ENCODE measurements at regions not wholly inside any gene's neighbourhood (a gene's known extent, or its start where the extent isn't known, plus 50 kb on each side); places are given as distances from the start of the nearest gene placed in this dataset.

DNA sequence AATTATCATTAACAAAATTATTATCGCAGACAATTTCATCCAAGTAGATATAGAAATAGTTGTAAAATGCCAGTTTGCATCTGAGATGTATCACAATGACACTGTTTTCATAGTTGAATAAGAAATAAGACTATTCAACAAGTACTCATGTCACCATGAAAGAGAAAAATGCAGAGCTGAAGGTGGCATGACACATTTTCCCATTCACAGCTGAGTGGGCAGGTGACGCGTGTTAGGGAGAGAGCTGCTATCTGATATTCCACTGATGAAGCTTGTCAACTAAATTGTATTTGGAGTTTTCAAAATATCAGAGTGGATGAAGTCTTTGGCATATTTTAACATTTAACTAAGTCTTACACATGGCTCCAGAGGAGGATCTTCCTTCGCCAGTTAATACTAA, 70.3 kb upstream of the HDAC9 start:
- Histone ChIP-seq H3K36me3 (replicated peaks; ENCODE audit: low read depth, low read length) (no peaks in the 10 kb centered on the region), H3K4me3 (ENCODE audit: low read length) (no peak overlapping the region), H3K27me3 (ENCODE audit: low read depth, low read length) (no peaks in the 10 kb centered on the region), H3K27ac (ENCODE audit: low read length) (no peak overlapping the region), H4K20me1 (ENCODE audit: insufficient read depth, low read length) (no peaks in the 10 kb centered on the region), H3K9me3 (ENCODE audit: insufficient read depth, low read length) (no peaks in the 10 kb centered on the region), H3K9ac (ENCODE audit: low read length) (no peak overlapping the region), H3K4me1 (ENCODE audit: low read length) (peaks cover 8% of the 10 kb centered on the region), H3K79me2 (ENCODE audit: low read length) (no peaks in the 10 kb centered on the region), H2AFZ (ENCODE audit: low read depth, low read length) (no peak overlapping the region), H3K4me2 (ENCODE audit: low read length) (no peak overlapping the region)
- TF ChIP-seq EZH2phosphoT487 (IDR thresholded peaks at IDR 0.05; ENCODE audit: low read depth) = no peak
- no peak for TF ChIP-seq CTCF (IDR thresholded peaks at IDR 0.05; ENCODE audit: low read depth, low read length)

DNA sequence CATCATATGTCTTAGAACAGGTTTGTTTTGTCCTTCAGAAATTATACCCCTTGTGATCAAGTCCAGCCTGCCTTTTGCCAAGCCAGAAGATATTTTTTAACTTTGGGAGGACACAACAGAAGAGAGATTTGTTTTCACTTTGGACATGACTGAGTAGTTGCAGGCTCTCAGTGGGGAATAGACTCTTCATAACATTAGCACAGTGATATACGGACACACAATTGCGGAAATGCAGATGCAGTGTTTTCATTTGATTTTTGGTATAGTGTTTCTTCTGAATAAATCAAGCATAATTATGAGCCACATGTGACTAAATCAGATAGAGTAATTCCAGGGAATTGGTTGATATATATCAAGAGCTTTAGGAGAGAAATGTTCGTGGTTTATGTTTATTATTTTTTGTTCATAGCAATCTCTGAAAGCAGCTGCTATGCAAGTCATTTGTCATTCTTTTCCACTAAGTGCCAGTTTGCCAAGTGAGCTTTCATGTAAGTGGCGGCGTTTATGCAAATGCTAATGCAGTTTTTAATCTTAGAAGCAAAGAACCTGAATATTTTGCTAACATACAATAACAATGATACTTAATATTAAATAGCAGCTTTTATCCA, 69.6 kb upstream of the HDAC9 start:
- H3K9me3 ChIP-seq (ENCODE audit: insufficient read depth, low read length) = no peaks in the 10 kb centered on the region
- H2AFZ ChIP-seq (ENCODE audit: low read depth, low read length) = no peak overlapping the region
- H3K27me3 ChIP-seq (ENCODE audit: low read depth, low read length) = no peaks in the 10 kb centered on the region
- no peak overlapping the region for H3K9ac ChIP-seq (ENCODE audit: low read length)
- H3K4me2 ChIP-seq (ENCODE audit: low read length) = no peak overlapping the region
- no peaks in the 10 kb centered on the region for H3K79me2 ChIP-seq (ENCODE audit: low read length)
- peaks cover 8% of the 10 kb centered on the region for H3K4me1 ChIP-seq (ENCODE audit: low read length)
- no peak overlapping the region for H3K27ac ChIP-seq (ENCODE audit: low read length)
- no peaks in the 10 kb centered on the region for H4K20me1 ChIP-seq (ENCODE audit: insufficient read depth, low read length)
- TF ChIP-seq CTCF (IDR thresholded peaks at IDR 0.05; ENCODE audit: low read depth, low read length) (no peak), EZH2phosphoT487 (IDR thresholded peaks at IDR 0.05; ENCODE audit: low read depth) (no peak)
- no peak overlapping the region for H3K4me3 ChIP-seq (ENCODE audit: low read length)
- H3K36me3 ChIP-seq (replicated peaks; ENCODE audit: low read depth, low read length) = no peaks in the 10 kb centered on the region

- no peak for TF ChIP-seq CTCF (IDR thresholded peaks at IDR 0.05; ENCODE audit: low read depth, low read length)
- TF ChIP-seq EZH2phosphoT487 (IDR thresholded peaks at IDR 0.05; ENCODE audit: low read depth) = no peak
- Histone ChIP-seq H3K9ac (ENCODE audit: low read length) (no peak overlapping the region), H3K27ac (ENCODE audit: low read length) (no peak overlapping the region), H3K4me2 (ENCODE audit: low read length) (no peak overlapping the region), H3K9me3 (ENCODE audit: insufficient read depth, low read length) (no peaks in the 10 kb centered on the region), H2AFZ (ENCODE audit: low read depth, low read length) (no peak overlapping the region), H4K20me1 (ENCODE audit: insufficient read depth, low read length) (no peaks in the 10 kb centered on the region), H3K4me3 (ENCODE audit: low read length) (no peak overlapping the region), H3K36me3 (replicated peaks; ENCODE audit: low read depth, low read length) (no peaks in the 10 kb centered on the region), H3K4me1 (ENCODE audit: low read length) (peaks cover 5% of the 10 kb centered on the region), H3K27me3 (ENCODE audit: low read depth, low read length) (no peaks in the 10 kb centered on the region), H3K79me2 (ENCODE audit: low read length) (no peaks in the 10 kb centered on the region)
Observed at GRCh38 chr7:18426564-18427226, 68.9 kb upstream of the HDAC9 start.

- Histone ChIP-seq H3K4me3 (ENCODE audit: low read length) (no peak overlapping the region), H3K27ac (ENCODE audit: low read length) (no peak overlapping the region), H3K36me3 (replicated peaks; ENCODE audit: low read depth, low read length) (no peaks in the 10 kb centered on the region), H3K4me1 (ENCODE audit: low read length) (no peaks in the 10 kb centered on the region), H3K9ac (ENCODE audit: low read length) (no peak overlapping the region), H3K27me3 (ENCODE audit: low read depth, low read length) (no peaks in the 10 kb centered on the region), H3K4me2 (ENCODE audit: low read length) (no peak overlapping the region), H4K20me1 (ENCODE audit: insufficient read depth, low read length) (no peaks in the 10 kb centered on the region), H3K79me2 (ENCODE audit: low read length) (no peaks in the 10 kb centered on the region), H3K9me3 (ENCODE audit: insufficient read depth, low read length) (no peaks in the 10 kb centered on the region), H2AFZ (ENCODE audit: low read depth, low read length) (no peak overlapping the region)
- no peak for TF ChIP-seq EZH2phosphoT487 (IDR thresholded peaks at IDR 0.05; ENCODE audit: low read depth)
- TF ChIP-seq CTCF (IDR thresholded peaks at IDR 0.05; ENCODE audit: low read depth, low read length) = no peak
Observed at GRCh38 chr7:18429547-18429946, 66.0 kb upstream of the HDAC9 start.
